Peyer's patch (tissue), 4 donors: ENCODE measurements at regions not wholly inside any gene's neighbourhood (a gene's known extent, or its start where the extent isn't known, plus 50 kb on each side); places are given as distances from the start of the nearest gene placed in this dataset.

Experiments used
- DNase-seq, 3 donors: peaks; one replicate each; pipeline ENCODE4 v3.0.0-alpha.2; 2017 to 2019
- H3K27ac ChIP-seq, 4 donors: fragments of 200-600 bp; sonication (generic); one replicate each; pipeline ENCODE4 v1.5.1; 2016 to 2019
- H3K27me3 ChIP-seq, 2 donors: fragments of 200-600 bp; sonication (generic); one replicate each; pipeline ENCODE4 v1.5.1; 2019
- H3K36me3 ChIP-seq, 3 donors: fragments of 200-600 bp; sonication (generic); one replicate each; pipeline ENCODE4 v1.5.1; 2016 to 2019
- H3K4me1 ChIP-seq, 4 donors: fragments of 200-600 bp; sonication (generic); one replicate each; pipeline ENCODE4 v1.5.1; 2016 to 2019
- H3K4me3 ChIP-seq, 4 donors: fragments of 200-600 bp; sonication (generic); 1 replicate in 3 of 4; 2 replicates in 1 of 4; pipeline ENCODE4 v1.5.1; 2016 to 2019; ENCODE audit warnings: mild to moderate bottlenecking in 1 of 4
- H3K9me3 ChIP-seq, 4 donors: fragments of 200-600 bp; sonication (generic); one replicate each; pipeline ENCODE4 v1.5.1; 2016 to 2019; ENCODE audit warnings: mild to moderate bottlenecking in 1 of 4
- POLR2A ChIP-seq, 2 donors: fragments of 450-650 bp; IDR thresholded peaks; one replicate each; pipeline ENCODE4 v1.5.1; 2017; ENCODE audit warnings: antibody characterized with exemption in 2 of 2, mild to moderate bottlenecking in 2 of 2, moderate library complexity in 2 of 2
- TF ChIP-seq, protein P1 (sequence below), 6 experiments: fragments of 450-650 bp in 4 of 6; fragments of 200-600 bp in 2 of 6; sonication (generic) in 1 of 6; IDR thresholded peaks; one replicate each; pipeline ENCODE4 v1.5.1; 2017 to 2019; ENCODE audit warnings: antibody characterized with exemption in 6 of 6, mild to moderate bottlenecking in 3 of 6, moderate library complexity in 1 of 6

GRCh38 chr6:22081709-22082108 is 215.1 kb downstream of the PRL start:
- no peak overlapping the region for H3K4me3 ChIP-seq
- no peak overlapping the region for H3K27ac ChIP-seq
- no peak for DNase-seq

GRCh38 chr6:22082218-22082617 is 214.6 kb downstream of the PRL start:
- TF ChIP-seq POLR2A (IDR thresholded peaks at IDR 0.05), result no peak
- TF ChIP-seq, protein P1, sequence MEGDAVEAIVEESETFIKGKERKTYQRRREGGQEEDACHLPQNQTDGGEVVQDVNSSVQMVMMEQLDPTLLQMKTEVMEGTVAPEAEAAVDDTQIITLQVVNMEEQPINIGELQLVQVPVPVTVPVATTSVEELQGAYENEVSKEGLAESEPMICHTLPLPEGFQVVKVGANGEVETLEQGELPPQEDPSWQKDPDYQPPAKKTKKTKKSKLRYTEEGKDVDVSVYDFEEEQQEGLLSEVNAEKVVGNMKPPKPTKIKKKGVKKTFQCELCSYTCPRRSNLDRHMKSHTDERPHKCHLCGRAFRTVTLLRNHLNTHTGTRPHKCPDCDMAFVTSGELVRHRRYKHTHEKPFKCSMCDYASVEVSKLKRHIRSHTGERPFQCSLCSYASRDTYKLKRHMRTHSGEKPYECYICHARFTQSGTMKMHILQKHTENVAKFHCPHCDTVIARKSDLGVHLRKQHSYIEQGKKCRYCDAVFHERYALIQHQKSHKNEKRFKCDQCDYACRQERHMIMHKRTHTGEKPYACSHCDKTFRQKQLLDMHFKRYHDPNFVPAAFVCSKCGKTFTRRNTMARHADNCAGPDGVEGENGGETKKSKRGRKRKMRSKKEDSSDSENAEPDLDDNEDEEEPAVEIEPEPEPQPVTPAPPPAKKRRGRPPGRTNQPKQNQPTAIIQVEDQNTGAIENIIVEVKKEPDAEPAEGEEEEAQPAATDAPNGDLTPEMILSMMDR (IDR thresholded peaks at IDR 0.05), result no peak
- H3K4me3 ChIP-seq, result no peak overlapping the region
- no peaks in the 10 kb centered on the region for H3K27me3 ChIP-seq
- H3K4me1 ChIP-seq, result no peaks in the 10 kb centered on the region
- H3K27ac ChIP-seq, result no peak overlapping the region
- no peak for DNase-seq
- H3K9me3 ChIP-seq, result no peaks in the 10 kb centered on the region
- no peaks in the 10 kb centered on the region for H3K36me3 ChIP-seq

More at GRCh38 chr6:22081709-22082108, 215.1 kb downstream of the PRL start:
- no peaks in the 10 kb centered on the region for H3K36me3 ChIP-seq
- H3K4me1 ChIP-seq, result no peaks in the 10 kb centered on the region
- H3K27me3 ChIP-seq, result no peaks in the 10 kb centered on the region
- TF ChIP-seq POLR2A (IDR thresholded peaks at IDR 0.05), result no peak
- TF ChIP-seq, protein P1 (IDR thresholded peaks at IDR 0.05), result no peak
- no peaks in the 10 kb centered on the region for H3K9me3 ChIP-seq

DNA sequence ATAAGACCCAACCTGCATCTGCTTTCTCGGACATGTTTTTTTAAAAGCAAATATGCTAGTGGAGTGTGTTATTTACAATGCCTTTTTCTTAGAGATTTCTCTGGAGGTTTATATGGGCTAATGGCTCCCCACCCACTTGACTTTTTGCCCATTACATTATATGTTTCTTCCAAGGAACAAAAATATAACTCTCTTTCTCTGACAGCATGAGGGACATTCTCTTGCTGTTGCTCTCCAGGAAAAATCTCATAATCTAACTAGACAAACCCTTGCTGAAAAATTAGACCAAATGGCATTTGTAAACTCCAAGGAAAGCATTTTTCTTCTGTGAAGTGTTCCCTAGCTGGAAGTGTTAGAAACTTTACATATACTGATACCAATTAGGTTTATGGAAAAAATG is 213.7 kb downstream of the PRL start:
- Histone ChIP-seq H3K4me3 (no peak overlapping the region), H3K9me3 (no peaks in the 10 kb centered on the region), H3K36me3 (no peaks in the 10 kb centered on the region), H3K4me1 (no peaks in the 10 kb centered on the region), H3K27me3 (no peaks in the 10 kb centered on the region), H3K27ac (no peak overlapping the region)
- no peak for DNase-seq
- TF ChIP-seq POLR2A (IDR thresholded peaks at IDR 0.05), result no peak
- TF ChIP-seq, protein P1 (IDR thresholded peaks at IDR 0.05), result no peak

DNA sequence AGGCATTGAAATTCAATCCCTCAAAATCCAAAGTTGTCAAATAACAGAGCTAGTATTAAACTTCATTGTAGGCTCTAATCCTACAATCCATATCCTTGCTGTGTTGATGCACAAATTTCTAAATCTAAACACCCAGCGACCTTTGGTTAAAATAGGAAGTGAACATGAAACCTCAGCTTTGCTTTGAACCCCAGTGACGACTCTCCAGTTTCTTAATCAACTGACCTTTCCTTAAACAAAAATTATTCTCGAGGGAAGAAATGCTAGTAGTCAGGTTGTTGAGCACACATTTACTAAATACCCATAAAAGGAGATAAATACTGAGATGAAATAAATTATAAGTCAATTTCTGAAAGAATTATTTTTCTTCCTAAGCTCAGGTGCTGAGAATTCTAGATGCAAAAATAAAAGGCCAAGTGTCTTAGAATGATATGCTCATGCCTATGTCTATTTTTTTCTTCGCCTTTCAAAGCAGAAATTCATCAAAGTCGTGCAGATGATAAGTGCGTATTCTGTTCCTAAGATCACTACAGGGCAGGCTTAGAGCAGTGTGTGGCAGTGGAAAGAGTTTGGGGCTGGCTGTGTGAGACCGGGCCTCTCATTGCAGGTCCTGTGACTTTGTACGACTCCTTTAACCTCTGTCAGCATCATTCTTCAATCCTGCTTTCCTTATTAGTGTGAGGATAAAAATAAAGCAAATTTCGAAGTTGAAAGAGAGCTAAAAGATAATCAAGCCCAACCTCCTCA is 208.7 kb downstream of the PRL start:
- Histone ChIP-seq H3K9me3 (no peaks in the 10 kb centered on the region), H3K27me3 (no peaks in the 10 kb centered on the region), H3K4me3 (no peak overlapping the region), H3K36me3 (no peaks in the 10 kb centered on the region), H3K4me1 (no peaks in the 10 kb centered on the region), H3K27ac (no peak overlapping the region)
- no peak for TF ChIP-seq POLR2A (IDR thresholded peaks at IDR 0.05)
- TF ChIP-seq, protein P1 (IDR thresholded peaks at IDR 0.05), result no peak
- no peak for DNase-seq

DNA sequence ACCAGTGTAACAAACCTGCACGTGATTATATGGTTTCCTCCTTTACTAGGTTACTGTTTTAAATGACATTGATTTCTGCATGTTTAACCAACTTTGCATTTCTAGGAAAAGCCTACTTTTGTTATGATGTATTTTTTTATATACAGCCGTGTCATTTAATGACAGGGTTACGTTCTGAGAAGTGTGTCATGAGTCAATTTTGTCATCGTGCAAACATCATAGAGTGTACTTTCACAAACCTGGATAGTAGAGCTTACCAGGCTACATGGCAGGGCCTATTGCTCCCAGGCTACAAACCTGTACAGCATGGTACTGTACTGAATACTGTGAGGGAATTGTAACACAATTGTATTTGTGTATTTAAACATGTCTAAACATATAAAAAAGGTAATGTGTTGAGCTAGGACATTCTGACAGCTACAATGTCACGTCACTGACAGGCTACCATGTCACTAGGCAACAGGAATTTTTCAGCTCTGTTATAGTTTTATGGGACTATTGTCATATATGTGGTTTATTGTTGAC is 205.3 kb downstream of the PRL start:
- Histone ChIP-seq H3K36me3 (no peaks in the 10 kb centered on the region), H3K27ac (no peak overlapping the region), H3K4me1 (no peaks in the 10 kb centered on the region), H3K9me3 (no peaks in the 10 kb centered on the region), H3K4me3 (no peak overlapping the region), H3K27me3 (no peaks in the 10 kb centered on the region)
- TF ChIP-seq, protein P1 (IDR thresholded peaks at IDR 0.05), result no peak
- DNase-seq, result no peak
